ENCODE measurements at regions not wholly inside any gene's neighbourhood (a gene's known extent, or its start where the extent isn't known, plus 50 kb on each side); places are given as distances from the start of the nearest gene placed in this dataset.

DNA sequence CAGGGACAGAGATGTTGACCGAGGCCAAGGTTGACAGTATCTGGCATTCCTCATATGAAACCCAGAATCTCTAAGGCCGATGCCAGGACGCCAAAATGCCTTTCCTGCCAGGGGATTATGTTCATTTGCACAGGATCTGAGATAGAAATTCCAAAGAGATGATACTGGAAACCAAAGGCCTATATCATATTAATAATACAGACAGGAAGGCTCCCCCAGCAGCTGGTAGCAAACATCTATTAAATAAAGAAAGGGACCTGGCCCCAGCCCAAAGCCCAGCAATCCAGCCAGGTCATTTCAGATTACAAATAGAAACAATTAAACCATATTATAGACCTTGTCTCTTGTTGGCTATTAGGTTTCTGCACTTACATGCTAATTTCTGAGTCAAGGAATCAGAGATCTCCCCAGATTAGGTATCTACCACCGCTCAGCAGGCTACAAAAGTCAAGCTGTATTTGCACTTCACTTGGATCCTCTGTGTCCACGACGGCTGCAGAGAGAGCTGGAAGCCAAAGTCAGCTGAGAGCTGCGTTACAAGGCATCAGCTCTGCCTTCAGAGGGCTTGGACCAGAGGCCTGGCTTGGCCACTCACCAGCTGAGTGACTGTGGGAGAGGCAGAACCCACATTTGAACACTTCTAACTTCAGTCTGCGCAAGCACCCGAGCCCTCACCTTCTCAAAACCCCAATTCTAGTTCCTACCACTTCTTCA, 269.3 kb upstream of the SIX2 start:
- Histone ChIP-seq H3K27me3 (peaks cover 0 to 28% (median 0%) of the 10 kb centered on the region in 4 donors), H3K4me3 (no peak overlapping the region), H3K9me3 (no peaks in the 10 kb centered on the region), H3K27ac (no peak overlapping the region), H3K36me3 (no peaks in the 10 kb centered on the region), H3K4me1 (no peaks in the 10 kb centered on the region)
- WGBS, 2 donors, result 69 to 82% methylated on average over 5 to 9 of the region's 9 CpGs
- intact Hi-C loops (cut with DNase I), result no loop called here
- TF ChIP-seq, protein P1, sequence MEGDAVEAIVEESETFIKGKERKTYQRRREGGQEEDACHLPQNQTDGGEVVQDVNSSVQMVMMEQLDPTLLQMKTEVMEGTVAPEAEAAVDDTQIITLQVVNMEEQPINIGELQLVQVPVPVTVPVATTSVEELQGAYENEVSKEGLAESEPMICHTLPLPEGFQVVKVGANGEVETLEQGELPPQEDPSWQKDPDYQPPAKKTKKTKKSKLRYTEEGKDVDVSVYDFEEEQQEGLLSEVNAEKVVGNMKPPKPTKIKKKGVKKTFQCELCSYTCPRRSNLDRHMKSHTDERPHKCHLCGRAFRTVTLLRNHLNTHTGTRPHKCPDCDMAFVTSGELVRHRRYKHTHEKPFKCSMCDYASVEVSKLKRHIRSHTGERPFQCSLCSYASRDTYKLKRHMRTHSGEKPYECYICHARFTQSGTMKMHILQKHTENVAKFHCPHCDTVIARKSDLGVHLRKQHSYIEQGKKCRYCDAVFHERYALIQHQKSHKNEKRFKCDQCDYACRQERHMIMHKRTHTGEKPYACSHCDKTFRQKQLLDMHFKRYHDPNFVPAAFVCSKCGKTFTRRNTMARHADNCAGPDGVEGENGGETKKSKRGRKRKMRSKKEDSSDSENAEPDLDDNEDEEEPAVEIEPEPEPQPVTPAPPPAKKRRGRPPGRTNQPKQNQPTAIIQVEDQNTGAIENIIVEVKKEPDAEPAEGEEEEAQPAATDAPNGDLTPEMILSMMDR (IDR thresholded peaks at IDR 0.05), result no peak
- TF ChIP-seq POLR2A (IDR thresholded peaks at IDR 0.05), result no peak
- DNase-seq, result no peak

GRCh38 chr2:45276914-45277313, 267.7 kb upstream of the SIX2 start:
- WGBS, 2 donors, result 73 to 80% methylated on average over 3 to 4 of the region's 4 CpGs
- Histone ChIP-seq H3K36me3 (no peaks in the 10 kb centered on the region), H3K4me3 (no peak overlapping the region), H3K27me3 (peaks cover 0 to 39% (median 0%) of the 10 kb centered on the region in 4 donors), H3K4me1 (no peaks in the 10 kb centered on the region), H3K27ac (no peak overlapping the region), H3K9me3 (no peaks in the 10 kb centered on the region)
- intact Hi-C loops (cut with DNase I), result no loop called here
- DNase-seq, result no peak
- TF ChIP-seq POLR2A (IDR thresholded peaks at IDR 0.05), result no peak
- TF ChIP-seq, protein P1 (IDR thresholded peaks at IDR 0.05), result no peak

GRCh38 chr2:45275806-45276205, 266.6 kb upstream of the SIX2 start:
- Histone ChIP-seq H3K9me3 (no peaks in the 10 kb centered on the region), H3K27ac (no peak overlapping the region), H3K4me1 (no peaks in the 10 kb centered on the region), H3K4me3 (no peak overlapping the region), H3K36me3 (no peaks in the 10 kb centered on the region), H3K27me3 (peaks cover 0 to 42% (median 0%) of the 10 kb centered on the region in 4 donors)
- intact Hi-C loops (cut with DNase I), result no loop called here
- TF ChIP-seq POLR2A (IDR thresholded peaks at IDR 0.05), result no peak
- TF ChIP-seq, protein P1 (IDR thresholded peaks at IDR 0.05), result no peak
- WGBS, 2 donors, result 55 to 75% methylated on average over 1 of the region's 1 CpG
- DNase-seq, result no peak

DNA sequence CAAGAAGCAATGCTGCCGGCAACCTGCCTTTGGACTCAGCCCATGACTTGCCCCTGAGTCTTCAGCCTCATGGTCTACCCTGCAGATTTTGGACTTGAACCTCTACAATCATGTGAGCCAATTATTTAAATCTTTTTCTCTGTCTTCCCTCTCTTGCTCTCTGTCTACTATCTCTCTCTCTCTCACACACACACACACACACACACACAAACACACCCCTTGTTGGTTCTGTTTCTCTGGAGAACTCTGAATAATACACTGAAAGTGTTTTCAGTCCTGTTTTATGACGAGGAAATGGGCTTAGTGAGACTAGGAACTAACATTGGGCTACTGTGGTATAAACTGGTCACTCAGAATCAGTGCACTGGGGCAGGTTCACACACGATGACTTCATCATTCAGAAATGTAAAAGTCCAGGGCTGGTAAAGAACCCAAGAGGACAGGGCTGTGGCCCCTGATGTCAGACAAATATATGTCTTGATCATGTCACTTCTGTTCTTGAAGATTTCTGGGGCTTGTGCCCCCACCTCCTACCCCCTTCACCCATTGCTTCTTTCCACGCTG, 266.1 kb upstream of the SIX2 start:
- Histone ChIP-seq H3K9me3 (no peaks in the 10 kb centered on the region), H3K27ac (no peak overlapping the region), H3K4me1 (no peaks in the 10 kb centered on the region), H3K27me3 (peaks cover 0 to 42% (median 0%) of the 10 kb centered on the region in 4 donors), H3K4me3 (no peak overlapping the region), H3K36me3 (no peaks in the 10 kb centered on the region)
- intact Hi-C loops (cut with DNase I), result no loop called here
- no peak for DNase-seq
- TF ChIP-seq POLR2A (IDR thresholded peaks at IDR 0.05), result no peak
- TF ChIP-seq, protein P1 (IDR thresholded peaks at IDR 0.05), result no peak
- 76 to 83% methylated on average over 4 of the region's 4 CpGs for WGBS, 2 donors

- Histone ChIP-seq H3K27me3 (peaks cover 0 to 39% (median 0%) of the 10 kb centered on the region in 4 donors), H3K9me3 (no peaks in the 10 kb centered on the region), H3K4me3 (no peak overlapping the region), H3K36me3 (no peaks in the 10 kb centered on the region), H3K27ac (no peak overlapping the region), H3K4me1 (no peaks in the 10 kb centered on the region)
- no peak for TF ChIP-seq POLR2A (IDR thresholded peaks at IDR 0.05)
- TF ChIP-seq, protein P1 (IDR thresholded peaks at IDR 0.05), result no peak
- no peak for DNase-seq
- intact Hi-C loops (cut with DNase I), result no loop called here
- WGBS, 2 donors, result 53% methylated on average over 7 to 8 of the region's 8 CpGs
These were observed 265.1 kb upstream of the SIX2 start for GRCh38 chr2:45274250-45274926.

All from esophagus squamous epithelium (tissue), 5 donors.